ENCODE measurements at regions not wholly inside any gene's neighbourhood (a gene's known extent, or its start where the extent isn't known, plus 50 kb on each side); places are given as distances from the start of the nearest gene placed in this dataset.

DNA sequence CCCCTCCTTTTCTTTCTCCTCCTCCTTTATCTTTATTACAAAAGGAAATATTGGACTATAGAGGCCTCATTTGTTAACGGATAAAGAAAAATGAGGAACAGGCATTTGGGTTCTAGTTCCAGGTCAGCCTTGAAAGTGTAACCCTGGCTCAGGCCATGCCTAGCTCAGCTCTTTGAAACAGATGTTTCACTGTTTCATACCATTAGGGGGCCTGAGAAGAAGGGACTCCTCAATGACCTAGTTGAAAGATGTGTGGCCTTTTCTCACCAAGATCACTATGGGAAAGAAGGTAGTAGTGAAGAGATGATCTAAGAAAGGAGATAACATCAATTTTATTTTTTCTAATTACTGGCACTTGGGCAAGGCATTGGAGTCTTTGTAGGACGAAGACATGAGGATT lies 952.7 kb downstream of the SLC4A3 start:
- Histone ChIP-seq H3K79me2 (ENCODE audit: control insufficient read depth, low read length) (no peaks in the 10 kb centered on the region), H3K4me1 (ENCODE audit: control insufficient read depth, low read length) (no peaks in the 10 kb centered on the region)
- TF ChIP-seq, protein P1, sequence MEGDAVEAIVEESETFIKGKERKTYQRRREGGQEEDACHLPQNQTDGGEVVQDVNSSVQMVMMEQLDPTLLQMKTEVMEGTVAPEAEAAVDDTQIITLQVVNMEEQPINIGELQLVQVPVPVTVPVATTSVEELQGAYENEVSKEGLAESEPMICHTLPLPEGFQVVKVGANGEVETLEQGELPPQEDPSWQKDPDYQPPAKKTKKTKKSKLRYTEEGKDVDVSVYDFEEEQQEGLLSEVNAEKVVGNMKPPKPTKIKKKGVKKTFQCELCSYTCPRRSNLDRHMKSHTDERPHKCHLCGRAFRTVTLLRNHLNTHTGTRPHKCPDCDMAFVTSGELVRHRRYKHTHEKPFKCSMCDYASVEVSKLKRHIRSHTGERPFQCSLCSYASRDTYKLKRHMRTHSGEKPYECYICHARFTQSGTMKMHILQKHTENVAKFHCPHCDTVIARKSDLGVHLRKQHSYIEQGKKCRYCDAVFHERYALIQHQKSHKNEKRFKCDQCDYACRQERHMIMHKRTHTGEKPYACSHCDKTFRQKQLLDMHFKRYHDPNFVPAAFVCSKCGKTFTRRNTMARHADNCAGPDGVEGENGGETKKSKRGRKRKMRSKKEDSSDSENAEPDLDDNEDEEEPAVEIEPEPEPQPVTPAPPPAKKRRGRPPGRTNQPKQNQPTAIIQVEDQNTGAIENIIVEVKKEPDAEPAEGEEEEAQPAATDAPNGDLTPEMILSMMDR (IDR thresholded peaks at IDR 0.05; ENCODE audit: low read depth, low read length, poor library complexity, severe bottlenecking) = no peak
- TF ChIP-seq EZH2phosphoT487 (IDR thresholded peaks at IDR 0.05; ENCODE audit: borderline replicate concordance, low read length) = no peak

DNA sequence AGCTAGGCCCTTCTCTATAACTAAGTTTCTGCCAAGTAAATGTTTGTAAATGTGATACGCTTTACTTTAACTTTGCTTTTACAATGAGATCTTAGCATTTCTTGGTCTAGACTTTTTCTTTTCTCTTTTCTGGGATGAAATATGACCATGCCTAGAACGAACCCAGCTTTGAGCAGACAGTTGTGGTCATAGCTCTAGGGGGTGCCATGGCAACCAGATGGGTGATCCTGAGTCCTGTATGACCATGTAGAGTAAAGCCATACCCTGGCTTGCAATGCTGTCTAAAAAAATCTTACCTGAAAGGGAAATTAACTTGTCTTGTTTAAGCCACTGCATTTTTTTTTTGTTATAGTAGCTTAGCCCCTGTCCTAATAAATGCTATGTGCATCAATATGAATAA lies 956.3 kb downstream of the SLC4A3 start:
- no peaks in the 10 kb centered on the region for H3K9me3 ChIP-seq (ENCODE audit: control insufficient read depth, insufficient read depth, low read length)
- TF ChIP-seq, protein P1 (IDR thresholded peaks at IDR 0.05; ENCODE audit: low read depth, low read length, poor library complexity, severe bottlenecking) = no peak
- no peak for TF ChIP-seq EZH2phosphoT487 (IDR thresholded peaks at IDR 0.05; ENCODE audit: borderline replicate concordance, low read length)
- no peak overlapping the region for H3K4me3 ChIP-seq (ENCODE audit: low read length)
- H3K27me3 ChIP-seq (ENCODE audit: control insufficient read depth, low read length) = no peaks in the 10 kb centered on the region
- no peaks in the 10 kb centered on the region for H3K36me3 ChIP-seq (ENCODE audit: control insufficient read depth, low read length)
- H3K27ac ChIP-seq (ENCODE audit: low read depth, low read length) = no peak overlapping the region
- no peaks in the 10 kb centered on the region for H4K20me1 ChIP-seq (ENCODE audit: control insufficient read depth, insufficient read depth, low read depth, low read length)
- no peaks in the 10 kb centered on the region for H3K4me1 ChIP-seq (ENCODE audit: control insufficient read depth, low read length)
- no peak overlapping the region for H3K4me2 ChIP-seq (ENCODE audit: low read length)
- H3K9me2 ChIP-seq (replicated peaks; ENCODE audit: control insufficient read depth, low read length) = no peaks in the 10 kb centered on the region
- no peaks in the 10 kb centered on the region for H3F3A ChIP-seq (ENCODE audit: control insufficient read depth, insufficient read depth)
- H3K79me2 ChIP-seq (ENCODE audit: control insufficient read depth, low read length) = no peaks in the 10 kb centered on the region

More for the DNA sequence above, 952.7 kb downstream of the SLC4A3 start:
- H3K36me3 ChIP-seq (ENCODE audit: control insufficient read depth, low read length) = no peaks in the 10 kb centered on the region
- no peak overlapping the region for H3K27ac ChIP-seq (ENCODE audit: low read depth, low read length)
- no peaks in the 10 kb centered on the region for H3F3A ChIP-seq (ENCODE audit: control insufficient read depth, insufficient read depth)
- H3K9me3 ChIP-seq (ENCODE audit: control insufficient read depth, insufficient read depth, low read length) = no peaks in the 10 kb centered on the region
- H3K4me2 ChIP-seq (ENCODE audit: low read length) = no peak overlapping the region
- no peaks in the 10 kb centered on the region for H4K20me1 ChIP-seq (ENCODE audit: control insufficient read depth, insufficient read depth, low read depth, low read length)
- no peaks in the 10 kb centered on the region for H3K9me2 ChIP-seq (replicated peaks; ENCODE audit: control insufficient read depth, low read length)
- no peaks in the 10 kb centered on the region for H3K27me3 ChIP-seq (ENCODE audit: control insufficient read depth, low read length)
- H3K4me3 ChIP-seq (ENCODE audit: low read length) = no peak overlapping the region

DNA sequence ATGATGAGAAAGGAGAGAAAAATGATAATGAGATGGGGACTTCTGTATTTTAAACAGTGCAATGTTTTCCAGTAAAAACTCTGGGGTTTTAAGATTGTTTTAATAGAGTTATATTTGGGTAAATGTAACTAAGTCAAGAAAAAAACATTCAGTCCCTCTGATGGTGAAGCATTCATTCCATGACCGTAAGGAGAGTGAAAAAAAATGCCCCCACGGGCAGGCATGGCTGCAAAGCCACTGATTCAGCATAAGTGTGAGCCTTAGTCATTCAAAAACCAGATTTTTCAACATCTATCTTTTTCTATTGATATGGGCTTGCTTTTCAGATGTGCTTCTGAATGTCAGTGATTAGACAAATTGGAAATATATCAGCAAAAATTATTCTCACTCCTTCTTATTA lies 957.8 kb downstream of the SLC4A3 start:
- H3K9me3 ChIP-seq (ENCODE audit: control insufficient read depth, insufficient read depth, low read length) = no peaks in the 10 kb centered on the region
- H3K4me1 ChIP-seq (ENCODE audit: control insufficient read depth, low read length) = no peaks in the 10 kb centered on the region
- TF ChIP-seq EZH2phosphoT487 (IDR thresholded peaks at IDR 0.05; ENCODE audit: borderline replicate concordance, low read length) = no peak
- TF ChIP-seq, protein P1 (IDR thresholded peaks at IDR 0.05; ENCODE audit: low read depth, low read length, poor library complexity, severe bottlenecking) = no peak
- H3K4me2 ChIP-seq (ENCODE audit: low read length) = no peak overlapping the region
- H3K27ac ChIP-seq (ENCODE audit: low read depth, low read length) = no peak overlapping the region
- H3K4me3 ChIP-seq (ENCODE audit: low read length) = no peak overlapping the region
- H3K36me3 ChIP-seq (ENCODE audit: control insufficient read depth, low read length) = no peaks in the 10 kb centered on the region
- no peaks in the 10 kb centered on the region for H3K9me2 ChIP-seq (replicated peaks; ENCODE audit: control insufficient read depth, low read length)
- no peaks in the 10 kb centered on the region for H3K27me3 ChIP-seq (ENCODE audit: control insufficient read depth, low read length)
- H4K20me1 ChIP-seq (ENCODE audit: control insufficient read depth, insufficient read depth, low read depth, low read length) = no peaks in the 10 kb centered on the region
- H3K79me2 ChIP-seq (ENCODE audit: control insufficient read depth, low read length) = no peaks in the 10 kb centered on the region
- no peaks in the 10 kb centered on the region for H3F3A ChIP-seq (ENCODE audit: control insufficient read depth, insufficient read depth)
